ENCODE measurements at regions not wholly inside any gene's neighbourhood (a gene's known extent, or its start where the extent isn't known, plus 50 kb on each side); places are given as distances from the start of the nearest gene placed in this dataset.

DNA sequence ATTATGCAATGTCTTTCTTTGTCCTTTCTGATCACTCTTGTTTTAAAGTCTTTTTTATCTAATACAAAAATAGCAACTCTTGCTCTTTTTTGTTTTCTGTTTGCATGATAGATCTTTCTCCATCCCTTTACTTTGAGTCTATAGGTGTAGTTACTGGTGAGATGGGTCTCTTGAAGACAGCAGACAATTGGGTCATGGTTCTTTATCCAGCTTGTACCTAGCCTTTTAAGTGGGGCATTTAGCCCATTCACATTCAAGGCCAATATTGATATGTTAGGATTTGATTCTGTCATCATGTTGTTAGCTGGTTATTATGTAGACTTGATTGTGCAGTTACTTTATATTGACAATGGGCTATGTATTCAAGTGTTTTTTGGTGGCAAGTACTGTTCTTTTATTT, 245.9 kb upstream of the TARS1 start:
- Histone ChIP-seq H3F3A (replicated peaks; ENCODE audit: insufficient read depth) (peaks cover 31% of the 10 kb centered on the region), H3K4me1 (ENCODE audit: control insufficient read depth in 1 of 2, insufficient read depth in 2 of 2, low read depth in 1 of 2, low read length in 1 of 2) (peaks cover 0 to 10% of the 10 kb centered on the region in 2 experiments; a peak in 1 of 4 replicates), H3K27ac (ENCODE audit: low read depth in 2 of 2, low read length in 1 of 2) (peak overlapping the region in 1 of 2 experiments; percentile 65; a peak in 2 of 4 replicates), H3K9me2 (no peaks in the 10 kb centered on the region), H3K4me3 (ENCODE audit: low read depth in 2 of 2, low read length in 1 of 2) (no peak overlapping the region), H3K27me3 (ENCODE audit: insufficient read depth) (no peaks in the 10 kb centered on the region), H3K36me3 (replicated peaks in 1 of 2; ENCODE audit: control insufficient read depth in 1 of 2, insufficient read depth in 2 of 2, low read length in 1 of 2) (no peaks in the 10 kb centered on the region), H3K79me2 (ENCODE audit: insufficient read depth) (no peaks in the 10 kb centered on the region), H3K4me2 (peak overlapping the region; percentile 23; the same call in 1 of the 2 replicates), H4K20me1 (ENCODE audit: insufficient read depth) (no peaks in the 10 kb centered on the region), H2AFZ (ENCODE audit: low read depth) (no peak overlapping the region), H3K9ac (no peak overlapping the region), H3K9me3 (no peaks in the 10 kb centered on the region)
- ChIA-PET CTCF (interaction anchor here (0.9 kb wide), 1 partner anchor 14 kb away, joined by 4 read pairs; no protein-coding TSS in a partner anchor), POLR2A (no interaction called here)
- no peak for DNase-seq
- TF ChIP-seq SMC3 (IDR thresholded peaks at IDR 0.05; ENCODE audit: low read depth, low read length) (no peak), RAD21 (IDR thresholded peaks at IDR 0.05; ENCODE audit: low read length) (no peak), MXI1 (IDR thresholded peaks at IDR 0.05; ENCODE audit: low read depth, low read length) (no peak), RFX5 (IDR thresholded peaks at IDR 0.05; ENCODE audit: low read length) (no peak)
- TF ChIP-seq, protein P1, sequence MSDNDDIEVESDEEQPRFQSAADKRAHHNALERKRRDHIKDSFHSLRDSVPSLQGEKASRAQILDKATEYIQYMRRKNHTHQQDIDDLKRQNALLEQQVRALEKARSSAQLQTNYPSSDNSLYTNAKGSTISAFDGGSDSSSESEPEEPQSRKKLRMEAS (IDR thresholded peaks at IDR 0.05; ENCODE audit: low read depth) = no peak

DNA sequence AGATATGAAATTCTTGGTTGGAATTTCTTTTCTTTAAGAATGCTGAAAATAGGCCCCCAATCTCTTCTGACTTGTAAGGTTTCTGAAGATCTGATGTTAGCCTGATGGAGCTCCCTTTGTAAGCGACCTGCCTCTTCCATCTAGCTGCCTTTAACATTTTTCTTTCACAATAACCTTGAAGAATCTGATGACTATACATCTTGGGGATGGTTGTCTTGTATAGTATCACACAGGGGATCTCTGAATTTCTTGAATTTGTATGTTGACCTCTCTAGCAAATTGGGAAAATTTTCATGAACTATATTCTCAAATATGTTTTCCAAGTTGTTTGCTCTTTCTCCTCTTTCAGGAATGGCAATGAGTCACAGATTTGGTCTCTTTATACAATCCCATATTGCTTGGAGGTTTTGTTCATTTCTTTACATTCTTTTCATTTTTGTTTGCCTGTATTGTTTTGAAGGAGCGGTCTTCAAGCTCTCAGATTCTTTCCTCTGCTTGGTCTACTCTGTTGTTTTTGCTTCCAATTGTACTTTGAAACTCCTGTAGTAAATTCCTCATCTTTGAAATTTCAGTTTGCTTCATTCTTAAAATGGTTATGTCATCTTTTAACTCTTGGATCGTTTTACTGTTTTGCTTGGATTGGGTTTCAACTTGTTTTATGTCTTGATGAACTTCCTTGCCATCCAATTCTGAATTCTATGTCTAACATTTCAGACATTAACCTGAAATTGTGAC, 245.2 kb upstream of the TARS1 start:
- Histone ChIP-seq H2AFZ (ENCODE audit: low read depth) (peak overlapping the region; percentile 20; the same call in 1 of the 2 replicates), H4K20me1 (ENCODE audit: insufficient read depth) (no peaks in the 10 kb centered on the region), H3K4me1 (ENCODE audit: control insufficient read depth in 1 of 2, insufficient read depth in 2 of 2, low read depth in 1 of 2, low read length in 1 of 2) (peaks cover 0 to 10% of the 10 kb centered on the region in 2 experiments; a peak in 1 of 4 replicates), H3K4me2 (peak overlapping the region; percentile 23), H3K9ac (peak overlapping the region; percentile 4; the same call in 1 of the 2 replicates), H3K4me3 (ENCODE audit: low read depth in 2 of 2, low read length in 1 of 2) (no peak overlapping the region; a peak in 1 of 4 replicates), H3F3A (replicated peaks; ENCODE audit: insufficient read depth) (peaks cover 33% of the 10 kb centered on the region), H3K27ac (ENCODE audit: low read depth in 2 of 2, low read length in 1 of 2) (peak overlapping the region; percentile 1 to 65; a peak in 3 of 4 replicates), H3K9me3 (no peaks in the 10 kb centered on the region), H3K9me2 (no peaks in the 10 kb centered on the region), H3K27me3 (ENCODE audit: insufficient read depth) (no peaks in the 10 kb centered on the region), H3K36me3 (replicated peaks in 1 of 2; ENCODE audit: control insufficient read depth in 1 of 2, insufficient read depth in 2 of 2, low read length in 1 of 2) (no peaks in the 10 kb centered on the region), H3K79me2 (ENCODE audit: insufficient read depth) (no peaks in the 10 kb centered on the region)
- ChIA-PET CTCF (interaction anchor here (0.9 kb wide), 1 partner anchor 14 kb away, joined by 4 read pairs; no protein-coding TSS in a partner anchor), POLR2A (no interaction called here)
- WGBS (ENCODE audit: low lambda C conversion rate) = 13% methylated on average over 3 of the region's 3 CpGs
- TF ChIP-seq RFX5 (IDR thresholded peaks at IDR 0.05; ENCODE audit: low read length) (no peak), ELF1 (IDR thresholded peaks at IDR 0.05) (no peak), POLR2AphosphoS5 (IDR thresholded peaks at IDR 0.05; ENCODE audit: low read depth, low read length) (no peak), TCF12 (IDR thresholded peaks at IDR 0.05) (peak; percentile 40), JUND (IDR thresholded peaks at IDR 0.05) (peak; percentile 44; the same call in 1 of the 2 replicates), RCOR1 (IDR thresholded peaks at IDR 0.05; ENCODE audit: low read length) (no peak)
- TF ChIP-seq, protein P1 (IDR thresholded peaks at IDR 0.05; ENCODE audit: low read depth) = no peak
- no peak for DNase-seq

DNA sequence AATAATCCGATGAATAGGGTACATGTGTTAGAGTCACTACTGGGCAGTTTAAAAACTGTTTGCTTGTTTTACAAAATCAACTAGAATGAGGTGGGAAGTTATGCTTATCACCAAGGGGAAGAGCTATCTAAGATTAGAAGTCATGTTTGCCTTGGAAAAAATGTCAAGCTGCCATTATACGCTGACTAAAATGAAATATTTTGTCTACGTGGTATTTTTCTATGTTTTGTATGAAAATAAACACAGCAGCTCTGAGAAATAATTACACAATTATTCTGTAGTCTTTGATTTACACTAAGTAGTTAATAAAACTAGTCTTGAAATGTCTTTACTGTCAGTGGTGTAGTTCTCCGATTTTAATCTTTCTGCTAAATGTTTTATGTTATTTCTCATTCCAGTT, 241.9 kb upstream of the TARS1 start:
- Histone ChIP-seq H3K9ac (no peak overlapping the region), H3K9me3 (no peaks in the 10 kb centered on the region), H3K4me3 (ENCODE audit: low read depth in 2 of 2, low read length in 1 of 2) (no peak overlapping the region), H3K4me2 (no peak overlapping the region), H3K27me3 (ENCODE audit: insufficient read depth) (no peaks in the 10 kb centered on the region), H3K27ac (ENCODE audit: low read depth in 2 of 2, low read length in 1 of 2) (no peak overlapping the region), H4K20me1 (ENCODE audit: insufficient read depth) (no peaks in the 10 kb centered on the region), H3K36me3 (replicated peaks in 1 of 2; ENCODE audit: control insufficient read depth in 1 of 2, insufficient read depth in 2 of 2, low read length in 1 of 2) (no peaks in the 10 kb centered on the region), H3K79me2 (ENCODE audit: insufficient read depth) (no peaks in the 10 kb centered on the region), H2AFZ (ENCODE audit: low read depth) (peak overlapping the region; percentile 12; the same call in 1 of the 2 replicates), H3F3A (replicated peaks; ENCODE audit: insufficient read depth) (peaks cover 33% of the 10 kb centered on the region), H3K4me1 (ENCODE audit: control insufficient read depth in 1 of 2, insufficient read depth in 2 of 2, low read depth in 1 of 2, low read length in 1 of 2) (peaks cover 0 to 10% of the 10 kb centered on the region in 2 experiments; a peak in 1 of 4 replicates), H3K9me2 (no peaks in the 10 kb centered on the region)
- WGBS (ENCODE audit: low lambda C conversion rate) = 55% methylated on average over 4 of the region's 4 CpGs
- CTCF ChIA-PET = interaction anchor here (1.2 kb wide), 1 partner anchor 17 kb away, joined by 3 read pairs; no protein-coding TSS in a partner anchor
- TF ChIP-seq FOSL2 (IDR thresholded peaks at IDR 0.05; ENCODE audit: borderline replicate concordance, low read depth) (no peak), TAF1 (IDR thresholded peaks at IDR 0.05; ENCODE audit: borderline replicate concordance, low read depth, low read length) (no peak), MEF2A (IDR thresholded peaks at IDR 0.05; ENCODE audit: borderline replicate concordance, low read depth) (no peak), SMC3 (IDR thresholded peaks at IDR 0.05; ENCODE audit: low read depth, low read length) (no peak)
- TF ChIP-seq, protein P2, sequence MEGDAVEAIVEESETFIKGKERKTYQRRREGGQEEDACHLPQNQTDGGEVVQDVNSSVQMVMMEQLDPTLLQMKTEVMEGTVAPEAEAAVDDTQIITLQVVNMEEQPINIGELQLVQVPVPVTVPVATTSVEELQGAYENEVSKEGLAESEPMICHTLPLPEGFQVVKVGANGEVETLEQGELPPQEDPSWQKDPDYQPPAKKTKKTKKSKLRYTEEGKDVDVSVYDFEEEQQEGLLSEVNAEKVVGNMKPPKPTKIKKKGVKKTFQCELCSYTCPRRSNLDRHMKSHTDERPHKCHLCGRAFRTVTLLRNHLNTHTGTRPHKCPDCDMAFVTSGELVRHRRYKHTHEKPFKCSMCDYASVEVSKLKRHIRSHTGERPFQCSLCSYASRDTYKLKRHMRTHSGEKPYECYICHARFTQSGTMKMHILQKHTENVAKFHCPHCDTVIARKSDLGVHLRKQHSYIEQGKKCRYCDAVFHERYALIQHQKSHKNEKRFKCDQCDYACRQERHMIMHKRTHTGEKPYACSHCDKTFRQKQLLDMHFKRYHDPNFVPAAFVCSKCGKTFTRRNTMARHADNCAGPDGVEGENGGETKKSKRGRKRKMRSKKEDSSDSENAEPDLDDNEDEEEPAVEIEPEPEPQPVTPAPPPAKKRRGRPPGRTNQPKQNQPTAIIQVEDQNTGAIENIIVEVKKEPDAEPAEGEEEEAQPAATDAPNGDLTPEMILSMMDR (IDR thresholded peaks at IDR 0.05) = no peak
- TF ChIP-seq, protein P3, sequence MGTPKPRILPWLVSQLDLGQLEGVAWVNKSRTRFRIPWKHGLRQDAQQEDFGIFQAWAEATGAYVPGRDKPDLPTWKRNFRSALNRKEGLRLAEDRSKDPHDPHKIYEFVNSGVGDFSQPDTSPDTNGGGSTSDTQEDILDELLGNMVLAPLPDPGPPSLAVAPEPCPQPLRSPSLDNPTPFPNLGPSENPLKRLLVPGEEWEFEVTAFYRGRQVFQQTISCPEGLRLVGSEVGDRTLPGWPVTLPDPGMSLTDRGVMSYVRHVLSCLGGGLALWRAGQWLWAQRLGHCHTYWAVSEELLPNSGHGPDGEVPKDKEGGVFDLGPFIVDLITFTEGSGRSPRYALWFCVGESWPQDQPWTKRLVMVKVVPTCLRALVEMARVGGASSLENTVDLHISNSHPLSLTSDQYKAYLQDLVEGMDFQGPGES (IDR thresholded peaks at IDR 0.05; ENCODE audit: low read depth, low read length) = no peak
- DNase-seq = no peak
- POLR2A ChIA-PET = no interaction called here
